Stimulated activated CD8-positive, alpha-beta memory T cell treated with anti-CD3 and anti-CD28 coated beads, Interleukin-7, amount 100 ng/mL, for 48 hours (primary cell): ENCODE measurements at regions not wholly inside any gene's neighbourhood (a gene's known extent, or its start where the extent isn't known, plus 50 kb on each side); places are given as distances from the start of the nearest gene placed in this dataset.

Experiments
- DNase-seq, 2 donors: peaks; one replicate each; pipeline ENCODE4 v3.0.0-alpha.2; 2020; ENCODE audit warnings: low read depth in 1 of 2; ENCODE audit errors: extremely low read depth in 1 of 2

- DNase-seq = no peak
Observed at GRCh38 chr14:86882818-86883217, 1110.2 kb downstream of the GALC start.

- DNase-seq = no peak
Observed at GRCh38 chr14:86865934-86866333, 1127.0 kb downstream of the GALC start.

DNA sequence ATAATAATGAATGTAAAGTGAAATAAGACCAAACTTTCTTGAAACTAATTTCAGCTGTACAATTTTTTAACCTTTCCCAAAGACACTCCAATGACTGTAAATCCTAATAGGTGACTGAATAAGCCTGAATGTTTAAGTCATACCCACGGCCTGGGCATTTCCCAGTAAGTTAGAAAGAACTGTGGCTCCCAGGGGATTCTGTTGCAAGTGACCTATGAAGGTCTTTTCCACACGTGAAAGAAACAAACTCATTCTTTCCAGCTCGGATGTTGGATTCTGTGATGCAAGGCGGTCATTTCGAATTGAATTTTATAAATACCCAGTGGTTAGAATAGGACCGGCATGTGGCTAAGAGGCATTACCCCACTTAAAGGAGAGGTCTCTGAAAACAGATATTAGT lies 1134.4 kb downstream of the GALC start:
- no peak for DNase-seq

DNA sequence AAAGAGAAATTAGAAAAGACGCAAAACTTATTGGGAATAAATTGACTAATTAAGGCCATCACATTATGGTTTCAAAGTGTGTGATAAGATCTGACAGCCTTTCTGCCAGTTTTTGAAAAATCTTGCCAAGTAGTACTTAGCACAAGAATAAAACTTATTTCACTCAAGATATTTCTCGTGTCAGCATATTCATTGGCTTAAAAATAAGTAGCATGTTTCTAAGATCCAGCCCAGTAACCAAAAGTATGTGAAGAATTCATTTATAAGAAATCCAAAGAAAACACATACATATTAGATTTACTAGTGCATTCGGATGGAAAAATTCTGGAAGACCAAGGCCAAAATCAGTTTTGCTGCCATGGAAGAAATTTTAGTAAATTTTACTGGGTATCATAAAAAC lies 1135.0 kb downstream of the GALC start:
- DNase-seq = no peak

GRCh38 chr14:86852530-86852929 lies 1140.5 kb downstream of the GALC start:
- no peak for DNase-seq

DNA sequence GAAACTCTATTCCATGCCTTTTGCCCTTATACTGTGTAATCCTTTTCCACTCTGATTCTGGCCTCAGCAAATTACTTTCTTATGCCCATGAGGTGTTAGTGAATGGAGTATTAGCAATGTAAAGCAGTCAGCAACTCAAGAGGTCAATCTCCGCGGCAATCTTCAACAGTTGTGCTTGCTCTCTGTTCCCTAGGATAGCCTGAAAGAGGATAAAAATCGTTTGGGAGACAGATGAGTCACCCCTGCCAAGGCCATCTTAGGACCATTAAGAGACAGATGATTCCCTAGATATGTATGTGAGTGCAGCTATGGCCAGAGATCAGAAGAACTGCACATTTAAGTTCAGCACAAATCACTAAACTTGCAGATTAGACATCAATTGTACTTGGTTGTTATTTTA lies 1145.8 kb downstream of the GALC start:
- no peak for DNase-seq

GRCh38 chr14:86838363-86838762 lies 1154.6 kb downstream of the GALC start:
- DNase-seq = peak in 1 of 2 donors; percentile 0

DNA sequence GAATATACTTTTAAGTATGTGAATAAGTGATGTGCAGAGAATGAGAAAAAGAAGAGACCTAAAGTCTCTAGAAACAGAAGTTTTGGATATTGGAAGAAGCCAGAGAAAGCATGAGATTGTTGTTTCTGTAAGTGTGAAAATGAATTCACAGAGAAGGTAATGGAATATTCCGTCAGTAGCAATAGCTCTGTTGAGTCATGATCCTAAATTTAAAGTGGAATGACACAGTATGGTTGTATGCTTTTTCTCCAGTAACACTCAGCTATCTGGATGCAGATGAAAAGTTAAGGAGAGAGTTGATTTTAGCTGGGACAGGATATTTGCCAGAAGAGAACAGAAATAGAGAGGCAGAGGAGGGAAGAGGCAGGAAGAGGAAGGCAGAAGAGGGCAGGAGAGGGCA lies 1166.3 kb downstream of the GALC start:
- no peak for DNase-seq

GRCh38 chr14:86824167-86824566 lies 1168.8 kb downstream of the GALC start:
- no peak for DNase-seq

GRCh38 chr14:86823581-86823980 lies 1169.4 kb downstream of the GALC start:
- DNase-seq = no peak

GRCh38 chr14:86815341-86815740 lies 1177.6 kb downstream of the GALC start:
- DNase-seq = no peak

- no peak for DNase-seq
Observed at GRCh38 chr14:86802726-86803125, 1190.3 kb downstream of the GALC start.

GRCh38 chr14:86799244-86799647 lies 1193.7 kb downstream of the GALC start:
- DNase-seq = no peak

DNA sequence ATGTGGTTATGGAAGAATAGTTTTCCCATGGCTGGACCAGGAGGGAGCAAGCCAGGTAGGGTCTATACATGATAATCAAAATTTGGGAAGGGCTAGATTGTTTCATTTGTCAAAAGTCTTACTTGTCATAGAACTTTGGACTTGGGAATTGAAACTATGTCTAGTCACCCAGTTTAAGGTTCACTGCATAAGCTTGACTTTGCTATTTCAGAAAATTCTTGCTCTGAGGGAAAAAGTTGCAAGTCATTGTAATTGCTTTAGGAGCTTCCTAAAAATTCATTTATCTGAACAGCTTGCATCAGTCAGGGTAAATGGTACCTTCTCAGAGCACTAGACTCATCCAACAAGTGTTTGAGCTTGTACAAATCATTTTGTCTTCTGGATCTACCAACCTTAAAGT lies 1194.7 kb downstream of the GALC start:
- no peak for DNase-seq

- no peak for DNase-seq
Observed at GRCh38 chr14:86797075-86797351, 1196.0 kb downstream of the GALC start.

DNA sequence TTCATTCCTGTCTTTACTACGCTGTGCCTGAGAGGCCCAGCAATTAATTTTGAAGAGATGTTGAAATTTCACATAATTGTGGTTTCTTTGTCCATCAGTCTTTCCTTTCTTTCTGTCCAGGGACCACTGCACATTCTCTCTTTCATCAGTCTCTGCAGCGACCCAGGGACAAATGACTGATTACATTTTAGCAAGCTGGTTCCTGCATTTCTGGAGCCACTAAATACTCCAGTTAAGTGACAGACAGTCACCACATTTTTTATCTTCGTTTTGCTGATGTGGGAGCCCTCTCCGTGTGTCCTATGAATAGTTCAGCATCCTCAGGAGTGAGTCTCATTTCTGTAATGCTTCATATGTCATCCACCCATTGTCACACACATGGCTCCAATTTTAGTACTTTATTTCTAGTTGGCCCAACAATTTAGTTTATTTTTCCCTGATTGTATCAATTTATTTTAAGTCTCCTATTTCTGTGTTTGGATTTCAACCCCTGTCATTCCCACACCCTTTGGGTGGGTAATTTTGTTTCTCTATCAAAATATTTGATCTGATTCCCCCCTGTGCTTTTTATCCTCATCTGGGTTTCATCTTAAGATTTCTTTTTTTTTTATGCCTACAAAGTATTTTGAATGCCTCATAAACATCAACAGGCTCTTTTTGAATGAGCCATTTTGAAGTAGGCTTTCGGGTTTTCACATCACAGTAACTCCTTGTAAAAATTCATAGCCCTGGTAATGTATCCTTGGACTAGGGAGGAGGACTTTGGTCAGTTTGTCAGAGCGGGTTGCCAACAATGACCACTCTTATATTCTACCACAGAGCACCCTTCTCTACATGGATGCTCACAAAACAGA lies 1196.5 kb downstream of the GALC start:
- no peak for DNase-seq

- no peak for DNase-seq
Observed at GRCh38 chr14:86794689-86795088, 1198.3 kb downstream of the GALC start.

- DNase-seq = no peak
Observed at GRCh38 chr14:86790408-86791364, 1202.3 kb downstream of the GALC start.

GRCh38 chr14:86788224-86788623 lies 1204.8 kb downstream of the GALC start:
- DNase-seq = no peak

DNA sequence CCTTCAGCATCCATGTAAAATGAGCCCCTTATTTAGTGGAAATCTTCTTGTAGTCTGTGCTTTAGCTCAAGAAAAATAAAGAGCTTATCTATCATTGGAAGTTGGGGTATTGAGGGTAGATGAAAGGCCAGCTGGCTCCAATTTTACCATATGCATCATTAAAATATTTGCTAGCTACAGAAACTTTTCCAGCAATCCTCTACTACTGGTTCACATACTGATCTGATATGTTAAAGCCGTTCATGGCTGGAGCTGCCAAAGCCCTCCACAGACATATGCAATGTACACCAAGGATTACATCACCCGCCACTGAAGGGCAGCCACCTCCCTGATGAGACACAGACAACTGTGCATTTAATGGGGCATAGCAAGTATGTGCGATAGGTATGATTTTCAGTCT lies 1205.3 kb downstream of the GALC start:
- DNase-seq = no peak

- DNase-seq = no peak
Observed at GRCh38 chr14:86782092-86782580, 1210.8 kb downstream of the GALC start.
